AG09309 (cell line): ENCODE measurements at regions not wholly inside any gene's neighbourhood (a gene's known extent, or its start where the extent isn't known, plus 50 kb on each side); places are given as distances from the start of the nearest gene placed in this dataset.

Source experiments
- DNase-seq: peaks from one replicate; pipeline ENCODE4 v3.0.0-alpha.2; 2010; ENCODE audit warnings: low read depth
- H3K4me3 ChIP-seq: 2 replicates; pipeline ENCODE4 v1.5.1; 2011; ENCODE audit warnings: mild to moderate bottlenecking, low read depth, low read length, moderate library complexity; ENCODE audit not compliant: control insufficient read depth
- CTCF ChIP-seq: IDR thresholded peaks from 2 replicates; pipeline ENCODE4 v1.5.1; 2011; ENCODE audit warnings: mild to moderate bottlenecking, low read depth, low read length, inconsistent platforms; ENCODE audit not compliant: insufficient read depth, control insufficient read depth; ENCODE audit errors: missing control alignments

- H3K4me3 ChIP-seq: no peak overlapping the region
- no peak for DNase-seq
- no peak for TF ChIP-seq CTCF
These were observed 804.5 kb upstream of the MIR17HG start for GRCh38 chr13:90542959-90543505.

- TF ChIP-seq CTCF: no peak
- no peak for DNase-seq
- no peak overlapping the region for H3K4me3 ChIP-seq
These were observed 802.2 kb upstream of the MIR17HG start for GRCh38 chr13:90545070-90545840.

- DNase-seq: no peak
- no peak for TF ChIP-seq CTCF
- no peak overlapping the region for H3K4me3 ChIP-seq
These were observed 800.2 kb upstream of the MIR17HG start for GRCh38 chr13:90547272-90547790.

- DNase-seq: no peak
- TF ChIP-seq CTCF: no peak
- no peak overlapping the region for H3K4me3 ChIP-seq
These were observed 796.2 kb upstream of the MIR17HG start for GRCh38 chr13:90551253-90551652.

- TF ChIP-seq CTCF: no peak
- no peak for DNase-seq
- H3K4me3 ChIP-seq: no peak overlapping the region
These were observed 794.8 kb upstream of the MIR17HG start for GRCh38 chr13:90552702-90553101.

GRCh38 chr13:90553159-90553558 lies 794.3 kb upstream of the MIR17HG start:
- DNase-seq: no peak
- H3K4me3 ChIP-seq: no peak overlapping the region
- TF ChIP-seq CTCF: no peak
